ENCODE measurements at regions not wholly inside any gene's neighbourhood (a gene's known extent, or its start where the extent isn't known, plus 50 kb on each side); places are given as distances from the start of the nearest gene placed in this dataset.
"Not testable (repeated sequence)": the region's sequence is repeated elsewhere in the genome, so short reads cannot be mapped to it uniquely, and the experiment has no call there.

DNA sequence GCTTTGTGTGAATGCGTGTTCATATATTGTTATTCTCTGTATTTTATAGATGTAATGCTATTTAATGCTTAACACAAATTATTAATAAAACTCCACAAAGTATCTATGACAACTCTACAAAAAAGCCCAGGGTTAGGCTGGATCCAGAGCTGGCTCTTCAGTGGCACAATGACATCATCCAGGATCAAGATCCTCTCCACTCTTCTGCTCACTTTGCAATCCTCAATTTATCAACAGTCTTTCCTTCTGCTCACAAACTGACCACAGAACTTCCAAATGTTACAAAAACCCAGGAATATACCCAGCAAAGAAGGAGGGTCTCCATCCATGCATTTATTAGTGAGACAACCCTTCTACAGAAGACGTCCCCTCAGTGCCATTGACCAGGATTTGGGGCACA lies 132.3 kb downstream of the HNRNPD start:
- H3K4me3 ChIP-seq (ENCODE audit: low read length): no peak overlapping the region
- TF ChIP-seq, protein P1, sequence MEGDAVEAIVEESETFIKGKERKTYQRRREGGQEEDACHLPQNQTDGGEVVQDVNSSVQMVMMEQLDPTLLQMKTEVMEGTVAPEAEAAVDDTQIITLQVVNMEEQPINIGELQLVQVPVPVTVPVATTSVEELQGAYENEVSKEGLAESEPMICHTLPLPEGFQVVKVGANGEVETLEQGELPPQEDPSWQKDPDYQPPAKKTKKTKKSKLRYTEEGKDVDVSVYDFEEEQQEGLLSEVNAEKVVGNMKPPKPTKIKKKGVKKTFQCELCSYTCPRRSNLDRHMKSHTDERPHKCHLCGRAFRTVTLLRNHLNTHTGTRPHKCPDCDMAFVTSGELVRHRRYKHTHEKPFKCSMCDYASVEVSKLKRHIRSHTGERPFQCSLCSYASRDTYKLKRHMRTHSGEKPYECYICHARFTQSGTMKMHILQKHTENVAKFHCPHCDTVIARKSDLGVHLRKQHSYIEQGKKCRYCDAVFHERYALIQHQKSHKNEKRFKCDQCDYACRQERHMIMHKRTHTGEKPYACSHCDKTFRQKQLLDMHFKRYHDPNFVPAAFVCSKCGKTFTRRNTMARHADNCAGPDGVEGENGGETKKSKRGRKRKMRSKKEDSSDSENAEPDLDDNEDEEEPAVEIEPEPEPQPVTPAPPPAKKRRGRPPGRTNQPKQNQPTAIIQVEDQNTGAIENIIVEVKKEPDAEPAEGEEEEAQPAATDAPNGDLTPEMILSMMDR (conservative IDR thresholded peaks at IDR 0.05; ENCODE audit: low read length): no peak
- DNase-seq (ENCODE audit: low read depth): no peak

DNA sequence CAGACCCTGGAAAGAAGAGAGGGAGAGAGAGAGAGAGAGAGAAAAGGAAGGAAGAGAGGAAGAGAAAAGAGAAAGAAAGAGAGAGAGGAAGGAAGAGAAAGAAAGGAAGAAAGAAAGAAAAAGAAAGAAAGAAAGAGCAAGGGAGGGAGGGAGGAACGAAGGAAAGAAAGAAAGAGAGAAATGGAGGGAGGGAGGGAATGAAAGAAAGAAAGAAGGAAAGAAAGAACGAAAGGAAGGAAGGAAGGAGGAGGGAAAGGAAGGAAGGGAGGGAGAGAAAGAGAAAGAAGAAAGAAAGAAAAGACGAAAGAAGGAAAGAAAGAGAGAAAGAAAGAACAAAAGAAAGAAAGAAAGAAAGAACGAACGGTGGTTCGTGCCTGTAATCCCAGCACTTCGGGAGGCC lies 133.4 kb downstream of the HNRNPD start:
- no peak for DNase-seq (ENCODE audit: low read depth)
- TF ChIP-seq, protein P1 (conservative IDR thresholded peaks at IDR 0.05; ENCODE audit: low read length): no peak
- no peak overlapping the region for H3K4me3 ChIP-seq (ENCODE audit: low read length)

DNA sequence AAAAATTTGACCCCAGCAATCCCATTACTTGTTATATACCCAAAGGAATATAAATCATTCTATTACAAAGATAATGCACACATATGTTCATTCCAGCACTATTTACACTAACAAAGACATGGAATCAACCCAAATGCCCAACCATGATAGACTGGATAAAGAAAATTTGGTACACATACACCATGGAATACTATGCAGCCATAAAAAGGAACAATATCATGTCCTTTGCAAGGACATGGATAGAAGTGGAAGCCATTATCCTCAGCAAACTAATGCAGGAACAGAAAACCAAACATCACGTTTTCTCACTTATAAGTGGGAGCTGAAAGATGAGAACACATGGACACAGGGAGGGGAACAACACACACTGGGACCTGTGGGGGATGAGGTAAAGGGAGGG lies 136.6 kb downstream of the HNRNPD start:
- not testable (repeated sequence) for DNase-seq (ENCODE audit: low read depth); H3K4me3 ChIP-seq (ENCODE audit: low read length)

DNA sequence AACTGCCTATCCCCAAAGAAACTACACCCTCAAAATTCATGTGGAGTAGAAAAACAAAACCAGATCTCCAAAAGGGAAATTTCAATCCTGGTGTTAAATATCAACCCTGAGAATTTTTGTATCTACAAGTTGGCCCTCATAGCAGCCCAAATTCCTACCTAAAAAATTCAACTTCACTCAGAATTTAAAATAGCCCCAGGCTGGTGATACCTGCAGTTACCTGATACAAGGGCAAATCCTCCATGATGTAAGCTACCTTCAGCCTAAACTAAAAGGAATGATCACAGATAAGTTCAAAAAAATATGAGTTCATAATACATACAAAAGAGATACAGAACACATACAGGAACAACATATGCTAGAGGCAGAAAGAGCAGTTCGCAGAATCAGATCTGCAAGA lies 138.4 kb downstream of the HNRNPD start:
- TF ChIP-seq, protein P1 (conservative IDR thresholded peaks at IDR 0.05; ENCODE audit: low read length): no peak
- no peak for DNase-seq (ENCODE audit: low read depth)

DNA sequence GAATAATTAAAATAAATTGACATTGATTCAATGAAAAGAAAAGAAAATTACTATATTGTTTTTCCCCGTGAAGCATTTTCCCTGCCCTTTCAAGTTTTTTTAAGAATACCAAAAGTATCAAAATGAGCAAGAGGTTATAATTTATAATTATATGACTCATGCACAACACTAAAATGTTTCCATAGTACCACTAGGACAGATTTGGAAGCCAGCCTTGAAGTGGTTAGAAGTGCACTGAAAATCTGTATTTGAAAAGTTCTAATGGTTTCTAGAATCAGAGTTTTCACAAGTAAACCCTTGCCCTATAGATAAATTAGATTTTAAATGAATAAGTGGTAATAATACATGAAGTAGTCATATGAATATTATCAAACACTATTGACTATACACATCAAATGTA lies 140.9 kb downstream of the HNRNPD start:
- DNase-seq (ENCODE audit: low read depth): no peak
- no peak overlapping the region for H3K4me3 ChIP-seq (ENCODE audit: low read length)
- TF ChIP-seq, protein P1 (conservative IDR thresholded peaks at IDR 0.05; ENCODE audit: low read length): no peak

More for the DNA sequence above, 138.4 kb downstream of the HNRNPD start:
- H3K4me3 ChIP-seq (ENCODE audit: low read length): no peak overlapping the region

DNA sequence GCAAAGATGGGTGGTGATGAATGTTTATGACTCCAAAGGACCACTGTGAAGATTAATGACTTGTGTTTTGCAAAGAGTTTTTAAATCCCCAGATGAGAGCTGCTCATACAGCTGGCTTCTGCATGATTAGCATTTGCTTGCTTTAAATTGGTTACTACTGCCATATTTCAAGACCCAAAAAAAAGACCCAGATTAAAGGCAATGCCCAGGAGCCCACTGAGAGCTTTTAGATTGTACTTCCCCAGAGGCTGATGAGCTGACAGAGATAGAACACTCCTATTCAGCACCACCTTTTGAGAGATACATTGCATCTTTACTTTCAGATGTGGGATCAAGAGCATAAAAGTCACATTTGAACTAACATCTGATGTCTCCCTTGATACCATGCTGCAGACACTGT lies 142.0 kb downstream of the HNRNPD start:
- TF ChIP-seq, protein P1 (conservative IDR thresholded peaks at IDR 0.05; ENCODE audit: low read length): no peak
- no peak for DNase-seq (ENCODE audit: low read depth)
- no peak overlapping the region for H3K4me3 ChIP-seq (ENCODE audit: low read length)

DNA sequence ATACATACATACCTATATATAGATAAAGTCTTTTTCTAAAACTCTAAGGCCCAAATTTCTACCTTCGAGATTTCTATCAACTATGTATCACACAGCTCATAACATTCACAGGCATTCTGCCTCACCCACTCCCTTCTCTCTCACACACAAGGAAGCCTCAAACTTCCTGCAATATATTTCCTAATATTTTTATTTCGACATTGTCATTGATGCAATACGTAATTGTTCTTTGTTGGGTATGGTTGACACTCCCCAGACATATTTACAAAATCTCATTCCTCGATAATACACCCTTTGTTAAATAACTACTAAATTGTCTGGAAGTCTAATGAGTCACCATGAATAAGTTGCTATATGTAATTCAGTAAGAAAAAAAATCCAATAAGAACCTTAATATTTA lies 143.5 kb downstream of the HNRNPD start:
- TF ChIP-seq, protein P1 (conservative IDR thresholded peaks at IDR 0.05; ENCODE audit: low read length): no peak
- no peak overlapping the region for H3K4me3 ChIP-seq (ENCODE audit: low read length)
- DNase-seq (ENCODE audit: low read depth): no peak

DNA sequence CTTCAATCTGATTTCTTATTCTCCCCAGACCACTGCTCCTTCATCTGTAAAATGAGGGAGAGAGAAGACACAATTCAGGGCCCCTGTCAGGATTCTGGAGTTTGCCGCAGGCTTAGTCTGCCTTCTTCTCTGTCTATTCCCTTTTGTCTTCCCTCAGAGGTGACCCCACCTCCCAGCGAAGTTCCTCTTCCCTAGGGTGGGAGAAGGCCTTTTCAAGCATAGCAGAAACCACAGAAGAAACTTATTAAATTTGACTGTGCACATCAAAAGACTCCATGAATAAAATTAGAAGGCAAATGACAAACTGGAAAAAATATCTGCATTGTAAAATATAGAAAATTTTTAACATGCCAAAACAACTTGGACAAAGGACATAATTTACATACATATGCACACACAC lies 148.8 kb downstream of the HNRNPD start:
- DNase-seq (ENCODE audit: low read depth): no peak
- H3K4me3 ChIP-seq (ENCODE audit: low read length): no peak overlapping the region
- TF ChIP-seq, protein P1 (conservative IDR thresholded peaks at IDR 0.05; ENCODE audit: low read length): no peak

Measured in AG10803 (cell line).